AG09319 (cell line): ENCODE measurements at regions not wholly inside any gene's neighbourhood (a gene's known extent, or its start where the extent isn't known, plus 50 kb on each side); places are given as distances from the start of the nearest gene placed in this dataset.

Source experiments
- DNase-seq: peaks from one replicate; pipeline ENCODE4 v3.0.0-alpha.2; 2010; ENCODE audit warnings: low read depth; ENCODE audit errors: extremely low read depth
- CTCF ChIP-seq: IDR thresholded peaks from 2 replicates; pipeline ENCODE4 v1.5.1; 2011; ENCODE audit warnings: low read depth, mild to moderate bottlenecking, inconsistent platforms, low read length, moderate library complexity

GRCh38 chr2:219949053-219949452, 321.6 kb downstream of the SLC4A3 start:
- DNase-seq = no peak
- TF ChIP-seq CTCF = no peak

GRCh38 chr2:219951099-219951498, 323.7 kb downstream of the SLC4A3 start:
- TF ChIP-seq CTCF = no peak
- DNase-seq = no peak

GRCh38 chr2:219954331-219954730, 326.9 kb downstream of the SLC4A3 start:
- no peak for TF ChIP-seq CTCF
- DNase-seq = no peak

GRCh38 chr2:219957820-219958219, 330.4 kb downstream of the SLC4A3 start:
- no peak for TF ChIP-seq CTCF
- DNase-seq = no peak

- no peak for TF ChIP-seq CTCF
- DNase-seq = no peak
Measured at GRCh38 chr2:219958941-219959340, 331.5 kb downstream of the SLC4A3 start.

GRCh38 chr2:219959471-219959870, 332.0 kb downstream of the SLC4A3 start:
- no peak for TF ChIP-seq CTCF

GRCh38 chr2:219961947-219962498, 334.6 kb downstream of the SLC4A3 start:
- no peak for TF ChIP-seq CTCF
- DNase-seq = no peak

More at GRCh38 chr2:219959471-219959870, 332.0 kb downstream of the SLC4A3 start:
- DNase-seq = no peak
